ENCODE measurements at regions not wholly inside any gene's neighbourhood (a gene's known extent, or its start where the extent isn't known, plus 50 kb on each side); places are given as distances from the start of the nearest gene placed in this dataset.

DNA sequence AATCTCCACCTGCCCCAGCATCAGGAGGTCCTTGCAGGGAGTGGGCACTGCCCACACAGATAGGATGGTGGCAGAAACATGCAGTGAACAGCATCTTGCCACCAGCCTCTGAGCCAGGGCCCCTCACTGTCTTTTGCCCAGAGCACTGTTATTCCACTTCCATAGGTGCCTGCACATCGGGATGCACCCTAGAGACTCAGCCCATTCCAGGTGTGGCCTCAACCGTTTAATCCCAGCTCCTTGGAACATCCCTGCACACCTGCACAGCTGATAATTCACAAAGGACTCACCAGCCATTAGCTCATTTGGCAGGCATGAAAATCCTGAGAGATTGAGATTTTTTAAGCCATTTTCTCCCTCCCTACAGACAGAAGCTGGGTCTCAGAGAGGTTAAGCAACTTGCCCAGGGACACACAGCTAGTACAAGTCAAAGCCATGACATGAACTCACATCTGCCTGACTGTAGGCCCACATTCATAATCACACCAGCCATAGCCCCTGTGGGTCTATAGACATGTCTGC, 116.3 kb downstream of the EFNB1 start:
- H3K27ac ChIP-seq (replicated peaks) = no peak overlapping the region
- H3K4me3 ChIP-seq (replicated peaks; ENCODE audit: insufficient read depth, low read length) = no peak overlapping the region
- H3K27me3 ChIP-seq (ENCODE audit: insufficient read depth, poor library complexity, severe bottlenecking) = no peaks in the 10 kb centered on the region
- DNase-seq (ENCODE audit: low read depth in 1 of 2, low spot score in 1 of 2) = no peak
- TF ChIP-seq GABPA (IDR thresholded peaks at IDR 0.05; ENCODE audit: low read depth) (no peak), SPI1 (IDR thresholded peaks at IDR 0.05; ENCODE audit: borderline replicate concordance, low read depth) (no peak), POLR2AphosphoS5 (IDR thresholded peaks at IDR 0.05; ENCODE audit: low read depth) (no peak)
- TF ChIP-seq, protein P1, sequence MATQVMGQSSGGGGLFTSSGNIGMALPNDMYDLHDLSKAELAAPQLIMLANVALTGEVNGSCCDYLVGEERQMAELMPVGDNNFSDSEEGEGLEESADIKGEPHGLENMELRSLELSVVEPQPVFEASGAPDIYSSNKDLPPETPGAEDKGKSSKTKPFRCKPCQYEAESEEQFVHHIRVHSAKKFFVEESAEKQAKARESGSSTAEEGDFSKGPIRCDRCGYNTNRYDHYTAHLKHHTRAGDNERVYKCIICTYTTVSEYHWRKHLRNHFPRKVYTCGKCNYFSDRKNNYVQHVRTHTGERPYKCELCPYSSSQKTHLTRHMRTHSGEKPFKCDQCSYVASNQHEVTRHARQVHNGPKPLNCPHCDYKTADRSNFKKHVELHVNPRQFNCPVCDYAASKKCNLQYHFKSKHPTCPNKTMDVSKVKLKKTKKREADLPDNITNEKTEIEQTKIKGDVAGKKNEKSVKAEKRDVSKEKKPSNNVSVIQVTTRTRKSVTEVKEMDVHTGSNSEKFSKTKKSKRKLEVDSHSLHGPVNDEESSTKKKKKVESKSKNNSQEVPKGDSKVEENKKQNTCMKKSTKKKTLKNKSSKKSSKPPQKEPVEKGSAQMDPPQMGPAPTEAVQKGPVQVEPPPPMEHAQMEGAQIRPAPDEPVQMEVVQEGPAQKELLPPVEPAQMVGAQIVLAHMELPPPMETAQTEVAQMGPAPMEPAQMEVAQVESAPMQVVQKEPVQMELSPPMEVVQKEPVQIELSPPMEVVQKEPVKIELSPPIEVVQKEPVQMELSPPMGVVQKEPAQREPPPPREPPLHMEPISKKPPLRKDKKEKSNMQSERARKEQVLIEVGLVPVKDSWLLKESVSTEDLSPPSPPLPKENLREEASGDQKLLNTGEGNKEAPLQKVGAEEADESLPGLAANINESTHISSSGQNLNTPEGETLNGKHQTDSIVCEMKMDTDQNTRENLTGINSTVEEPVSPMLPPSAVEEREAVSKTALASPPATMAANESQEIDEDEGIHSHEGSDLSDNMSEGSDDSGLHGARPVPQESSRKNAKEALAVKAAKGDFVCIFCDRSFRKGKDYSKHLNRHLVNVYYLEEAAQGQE (IDR thresholded peaks at IDR 0.05; ENCODE audit: insufficient replicate concordance, low read depth) = no peak
- TF ChIP-seq, protein P2, sequence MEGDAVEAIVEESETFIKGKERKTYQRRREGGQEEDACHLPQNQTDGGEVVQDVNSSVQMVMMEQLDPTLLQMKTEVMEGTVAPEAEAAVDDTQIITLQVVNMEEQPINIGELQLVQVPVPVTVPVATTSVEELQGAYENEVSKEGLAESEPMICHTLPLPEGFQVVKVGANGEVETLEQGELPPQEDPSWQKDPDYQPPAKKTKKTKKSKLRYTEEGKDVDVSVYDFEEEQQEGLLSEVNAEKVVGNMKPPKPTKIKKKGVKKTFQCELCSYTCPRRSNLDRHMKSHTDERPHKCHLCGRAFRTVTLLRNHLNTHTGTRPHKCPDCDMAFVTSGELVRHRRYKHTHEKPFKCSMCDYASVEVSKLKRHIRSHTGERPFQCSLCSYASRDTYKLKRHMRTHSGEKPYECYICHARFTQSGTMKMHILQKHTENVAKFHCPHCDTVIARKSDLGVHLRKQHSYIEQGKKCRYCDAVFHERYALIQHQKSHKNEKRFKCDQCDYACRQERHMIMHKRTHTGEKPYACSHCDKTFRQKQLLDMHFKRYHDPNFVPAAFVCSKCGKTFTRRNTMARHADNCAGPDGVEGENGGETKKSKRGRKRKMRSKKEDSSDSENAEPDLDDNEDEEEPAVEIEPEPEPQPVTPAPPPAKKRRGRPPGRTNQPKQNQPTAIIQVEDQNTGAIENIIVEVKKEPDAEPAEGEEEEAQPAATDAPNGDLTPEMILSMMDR (IDR thresholded peaks at IDR 0.05; ENCODE audit: insufficient read depth, low read length) = no peak

DNA sequence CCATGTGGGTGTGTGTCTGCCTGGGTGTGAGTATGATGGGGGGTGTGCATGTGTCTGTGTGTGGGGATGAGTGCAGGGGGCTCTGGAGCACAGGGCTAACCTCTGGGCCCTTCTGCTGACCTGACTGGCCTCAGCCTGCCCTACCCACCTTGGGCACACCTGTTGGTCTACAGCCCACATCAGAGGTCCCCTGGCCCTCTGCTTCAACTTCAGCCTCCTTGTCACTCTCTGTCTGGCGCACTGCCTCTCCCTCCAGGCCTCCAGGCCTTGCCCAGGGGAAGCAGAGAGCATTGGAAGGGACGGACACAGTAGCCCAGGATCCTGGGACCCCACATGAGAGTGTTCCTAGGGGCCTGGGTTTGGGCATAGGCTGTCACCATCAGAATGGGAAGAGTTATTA, 115.4 kb downstream of the EFNB1 start:
- Histone ChIP-seq H3K27ac (replicated peaks) (no peak overlapping the region), H3K27me3 (ENCODE audit: insufficient read depth, poor library complexity, severe bottlenecking) (no peaks in the 10 kb centered on the region), H3K4me3 (replicated peaks; ENCODE audit: insufficient read depth, low read length) (no peak overlapping the region)
- TF ChIP-seq GABPA (IDR thresholded peaks at IDR 0.05; ENCODE audit: low read depth) (no peak), SPI1 (IDR thresholded peaks at IDR 0.05; ENCODE audit: borderline replicate concordance, low read depth) (no peak), POLR2AphosphoS5 (IDR thresholded peaks at IDR 0.05; ENCODE audit: low read depth) (no peak)
- TF ChIP-seq, protein P1 (IDR thresholded peaks at IDR 0.05; ENCODE audit: insufficient replicate concordance, low read depth) = no peak
- DNase-seq (ENCODE audit: low read depth in 1 of 2, low spot score in 1 of 2) = no peak

DNA sequence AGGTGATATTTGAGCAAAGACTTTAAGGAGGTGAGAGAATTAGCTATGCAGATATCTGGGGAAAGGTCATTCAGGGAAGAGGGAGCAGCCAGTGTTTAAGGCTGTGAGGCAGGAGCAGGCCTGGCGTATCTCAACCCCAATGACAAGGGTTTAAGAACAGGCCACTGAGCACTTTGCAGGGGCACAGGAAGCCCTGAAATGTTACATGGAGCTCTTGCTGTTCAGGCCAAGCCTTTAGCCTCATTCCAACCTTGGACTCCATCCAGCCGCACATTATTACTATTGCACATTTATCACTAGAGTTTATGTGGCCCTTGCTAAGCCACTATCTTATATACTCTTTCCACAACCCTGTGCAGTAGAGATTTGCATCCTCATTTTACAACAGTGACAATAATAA, 114.0 kb downstream of the EFNB1 start:
- Histone ChIP-seq H3K27me3 (ENCODE audit: insufficient read depth, poor library complexity, severe bottlenecking) (no peaks in the 10 kb centered on the region), H3K27ac (replicated peaks) (no peak overlapping the region), H3K4me3 (replicated peaks; ENCODE audit: insufficient read depth, low read length) (no peak overlapping the region)
- TF ChIP-seq, protein P1 (IDR thresholded peaks at IDR 0.05; ENCODE audit: insufficient replicate concordance, low read depth) = no peak
- TF ChIP-seq, protein P2 (IDR thresholded peaks at IDR 0.05; ENCODE audit: insufficient read depth, low read length) = no peak
- TF ChIP-seq POLR2AphosphoS5 (IDR thresholded peaks at IDR 0.05; ENCODE audit: low read depth) (no peak), SPI1 (IDR thresholded peaks at IDR 0.05; ENCODE audit: borderline replicate concordance, low read depth) (no peak), GABPA (IDR thresholded peaks at IDR 0.05; ENCODE audit: low read depth) (no peak)
- DNase-seq (ENCODE audit: low read depth in 1 of 2, low spot score in 1 of 2) = no peak

Data from HL-60 (cell line).